HAP-1 (cell line): ENCODE measurements at regions not wholly inside any gene's neighbourhood (a gene's known extent, or its start where the extent isn't known, plus 50 kb on each side); places are given as distances from the start of the nearest gene placed in this dataset.

Source experiments
- DNase-seq, 2 experiments: peaks; one replicate each; pipeline ENCODE4 v3.0.0-alpha.2; 2016 to 2020; ENCODE audit warnings: low spot score in 2 of 2
- H3K27me3 ChIP-seq: fragments of 250-450 bp; sonication (Bioruptor Pico); 2 replicates; pipeline ENCODE4 v1.5.1; 2020; ENCODE audit warnings: low read depth, mild to moderate bottlenecking, moderate library complexity
- H3K36me3 ChIP-seq: fragments of 250-450 bp; sonication (Bioruptor Pico); replicated peaks from 2 replicates; pipeline ENCODE4 v1.5.1; 2020; ENCODE audit warnings: mild to moderate bottlenecking
- H3K4me1 ChIP-seq: fragments of 250-450 bp; sonication (Bioruptor Pico); 2 replicates; pipeline ENCODE4 v1.5.1; 2020; ENCODE audit warnings: mild to moderate bottlenecking
- H3K4me3 ChIP-seq: fragments of 250-450 bp; sonication (Bioruptor Pico); 2 replicates; pipeline ENCODE4 v1.5.1; 2020; ENCODE audit warnings: mild to moderate bottlenecking, moderate library complexity
- H3K9me3 ChIP-seq: fragments of 250-450 bp; sonication (Bioruptor Pico); 2 replicates; pipeline ENCODE4 v1.5.1; 2020; ENCODE audit warnings: mild to moderate bottlenecking, moderate library complexity
- in situ Hi-C: fragments of 300-500 bp; cut with MboI; formaldehyde crosslinking; loops from 3 replicates; pipeline ENCODE4 v1.14.3; 2020; ENCODE audit warnings: low sequenced_read_pairs, inconsistent platforms, mixed read lengths

- Histone ChIP-seq H3K4me3 (no peak overlapping the region), H3K36me3 (no peaks in the 10 kb centered on the region), H3K27me3 (no peaks in the 10 kb centered on the region), H3K4me1 (no peaks in the 10 kb centered on the region), H3K9me3 (no peaks in the 10 kb centered on the region)
- DNase-seq = no peak
- in situ Hi-C loops = no loop called here
Measured at GRCh38 chr7:113256883-113257531, 138.7 kb upstream of the SMIM30 start.

- H3K4me3 ChIP-seq = no peak overlapping the region
- no peaks in the 10 kb centered on the region for H3K4me1 ChIP-seq
- no peaks in the 10 kb centered on the region for H3K9me3 ChIP-seq
- in situ Hi-C loops = no loop called here
- no peaks in the 10 kb centered on the region for H3K36me3 ChIP-seq
- no peaks in the 10 kb centered on the region for H3K27me3 ChIP-seq
- no peak for DNase-seq
Measured at GRCh38 chr7:113247198-113247597, 128.8 kb upstream of the SMIM30 start.

GRCh38 chr7:113246738-113247137, 128.4 kb upstream of the SMIM30 start:
- H3K9me3 ChIP-seq = no peaks in the 10 kb centered on the region

GRCh38 chr7:113232885-113233284, 114.5 kb upstream of the SMIM30 start:
- Histone ChIP-seq H3K4me1 (no peaks in the 10 kb centered on the region), H3K9me3 (no peaks in the 10 kb centered on the region), H3K27me3 (no peaks in the 10 kb centered on the region), H3K36me3 (no peaks in the 10 kb centered on the region), H3K4me3 (no peak overlapping the region)
- in situ Hi-C loops = no loop called here
- DNase-seq = no peak

More at GRCh38 chr7:113246738-113247137, 128.4 kb upstream of the SMIM30 start:
- in situ Hi-C loops = no loop called here
- Histone ChIP-seq H3K27me3 (no peaks in the 10 kb centered on the region), H3K4me3 (no peak overlapping the region), H3K36me3 (no peaks in the 10 kb centered on the region), H3K4me1 (no peaks in the 10 kb centered on the region)
- DNase-seq = no peak

GRCh38 chr7:113230691-113231090, 112.3 kb upstream of the SMIM30 start:
- no peaks in the 10 kb centered on the region for H3K27me3 ChIP-seq
- in situ Hi-C loops = no loop called here
- H3K4me1 ChIP-seq = no peaks in the 10 kb centered on the region
- H3K36me3 ChIP-seq = no peaks in the 10 kb centered on the region
- no peak for DNase-seq
- no peaks in the 10 kb centered on the region for H3K9me3 ChIP-seq
- H3K4me3 ChIP-seq = no peak overlapping the region

GRCh38 chr7:113217314-113217713, 99.0 kb upstream of the SMIM30 start:
- in situ Hi-C loops = no loop called here
- no peak for DNase-seq
- Histone ChIP-seq H3K4me3 (no peak overlapping the region), H3K36me3 (no peaks in the 10 kb centered on the region), H3K27me3 (no peaks in the 10 kb centered on the region), H3K9me3 (no peaks in the 10 kb centered on the region), H3K4me1 (no peaks in the 10 kb centered on the region)

- Histone ChIP-seq H3K9me3 (no peaks in the 10 kb centered on the region), H3K36me3 (no peaks in the 10 kb centered on the region), H3K27me3 (no peaks in the 10 kb centered on the region), H3K4me3 (no peak overlapping the region), H3K4me1 (no peaks in the 10 kb centered on the region)
- in situ Hi-C loops = no loop called here
- no peak for DNase-seq
Measured at GRCh38 chr7:113216038-113216437, 97.7 kb upstream of the SMIM30 start.

- Histone ChIP-seq H3K36me3 (no peaks in the 10 kb centered on the region), H3K9me3 (no peaks in the 10 kb centered on the region), H3K4me3 (no peak overlapping the region), H3K4me1 (no peaks in the 10 kb centered on the region), H3K27me3 (no peaks in the 10 kb centered on the region)
- in situ Hi-C loops = no loop called here
- no peak for DNase-seq
Measured at GRCh38 chr7:113209449-113210203, 91.3 kb upstream of the SMIM30 start.

GRCh38 chr7:113207931-113208330, 89.6 kb upstream of the SMIM30 start:
- Histone ChIP-seq H3K4me3 (no peak overlapping the region), H3K27me3 (no peaks in the 10 kb centered on the region), H3K36me3 (no peaks in the 10 kb centered on the region), H3K9me3 (no peaks in the 10 kb centered on the region), H3K4me1 (no peaks in the 10 kb centered on the region)
- no peak for DNase-seq
- in situ Hi-C loops = no loop called here

GRCh38 chr7:113207441-113207840, 89.1 kb upstream of the SMIM30 start:
- in situ Hi-C loops = no loop called here
- DNase-seq = no peak
- no peaks in the 10 kb centered on the region for H3K27me3 ChIP-seq
- no peaks in the 10 kb centered on the region for H3K9me3 ChIP-seq
- no peaks in the 10 kb centered on the region for H3K4me1 ChIP-seq
- H3K4me3 ChIP-seq = no peak overlapping the region
- H3K36me3 ChIP-seq = no peaks in the 10 kb centered on the region

- Histone ChIP-seq H3K36me3 (no peaks in the 10 kb centered on the region), H3K4me1 (no peaks in the 10 kb centered on the region), H3K9me3 (no peaks in the 10 kb centered on the region), H3K27me3 (no peaks in the 10 kb centered on the region; the same call in 1 of the 2 replicates), H3K4me3 (no peak overlapping the region)
- in situ Hi-C loops = no loop called here
- DNase-seq = no peak
Measured at GRCh38 chr7:113204415-113204814, 86.1 kb upstream of the SMIM30 start.

GRCh38 chr7:113202284-113202683, 83.9 kb upstream of the SMIM30 start:
- no peaks in the 10 kb centered on the region for H3K36me3 ChIP-seq
- no peaks in the 10 kb centered on the region; the same call in 1 of the 2 replicates for H3K27me3 ChIP-seq
- H3K9me3 ChIP-seq = no peaks in the 10 kb centered on the region
- in situ Hi-C loops = no loop called here
- no peak for DNase-seq
- no peak overlapping the region for H3K4me3 ChIP-seq
- no peaks in the 10 kb centered on the region for H3K4me1 ChIP-seq

GRCh38 chr7:113200281-113200680, 81.9 kb upstream of the SMIM30 start:
- Histone ChIP-seq H3K4me3 (no peak overlapping the region), H3K27me3 (no peaks in the 10 kb centered on the region; the same call in 1 of the 2 replicates), H3K36me3 (no peaks in the 10 kb centered on the region), H3K4me1 (no peaks in the 10 kb centered on the region), H3K9me3 (no peaks in the 10 kb centered on the region)
- no peak for DNase-seq
- in situ Hi-C loops = no loop called here

GRCh38 chr7:113199841-113200240, 81.5 kb upstream of the SMIM30 start:
- in situ Hi-C loops = no loop called here
- Histone ChIP-seq H3K4me1 (no peaks in the 10 kb centered on the region), H3K4me3 (no peak overlapping the region), H3K9me3 (no peaks in the 10 kb centered on the region), H3K36me3 (no peaks in the 10 kb centered on the region), H3K27me3 (no peaks in the 10 kb centered on the region; the same call in 1 of the 2 replicates)
- no peak for DNase-seq
